ENCODE measurements at regions not wholly inside any gene's neighbourhood (a gene's known extent, or its start where the extent isn't known, plus 50 kb on each side); places are given as distances from the start of the nearest gene placed in this dataset.
"Not testable (repeated sequence)": the region's sequence is repeated elsewhere in the genome, so short reads cannot be mapped to it uniquely, and the experiment has no call there.

DNA sequence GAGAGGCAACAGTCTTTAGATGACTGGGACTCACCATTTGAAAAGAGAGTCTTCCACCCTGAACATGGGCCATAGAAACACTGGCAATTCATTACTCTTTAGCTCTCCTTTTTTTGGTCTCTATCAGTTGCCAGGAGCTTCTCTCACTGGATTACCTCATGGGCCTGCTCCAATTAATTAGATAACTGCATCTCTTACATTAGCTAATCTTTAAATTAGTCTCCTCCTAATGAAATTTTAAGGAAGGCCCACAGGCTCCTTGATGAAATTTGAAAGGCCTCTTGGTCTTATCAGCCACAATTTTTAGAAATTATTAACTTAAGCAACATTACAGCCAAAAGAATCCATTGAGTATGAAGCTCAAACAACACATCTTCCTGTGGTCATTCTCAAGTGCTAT is 184.4 kb downstream of the UNC5CL start:
- no peak for FAIRE-seq
- no peak for DNase-seq (ENCODE audit: extremely low spot score, insufficient read length, low read depth)

DNA sequence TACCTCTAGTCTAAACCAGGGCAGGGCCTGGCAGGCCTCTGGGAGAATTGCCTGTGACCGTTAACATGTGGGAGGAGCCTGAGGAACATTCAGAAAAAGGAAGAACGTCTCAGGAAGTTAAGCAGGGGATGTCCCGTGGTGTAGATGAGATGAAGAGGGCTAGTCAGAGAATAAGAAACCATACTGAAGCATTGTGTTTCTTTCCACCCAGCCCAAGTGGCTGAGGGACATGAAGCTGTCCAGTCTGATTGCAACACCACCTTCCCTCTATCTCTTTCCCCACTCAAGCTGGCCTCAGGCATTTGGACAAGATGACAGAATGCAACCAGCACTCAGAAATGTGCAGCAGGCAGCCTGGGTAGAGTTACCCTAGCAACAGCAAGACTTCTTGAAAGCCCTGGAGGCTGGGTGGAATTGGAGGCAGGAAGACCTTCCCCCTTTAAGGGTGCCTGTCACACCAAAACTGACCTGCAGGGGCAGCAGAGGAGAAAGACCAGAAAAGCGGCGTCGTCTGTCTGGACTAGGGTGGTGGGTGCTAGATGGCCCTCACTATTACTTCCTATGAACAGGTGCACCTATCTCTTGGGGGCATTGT is 186.1 kb downstream of the UNC5CL start:
- DNase-seq (ENCODE audit: extremely low spot score, insufficient read length, low read depth) (no peak), FAIRE-seq (no peak)

DNA sequence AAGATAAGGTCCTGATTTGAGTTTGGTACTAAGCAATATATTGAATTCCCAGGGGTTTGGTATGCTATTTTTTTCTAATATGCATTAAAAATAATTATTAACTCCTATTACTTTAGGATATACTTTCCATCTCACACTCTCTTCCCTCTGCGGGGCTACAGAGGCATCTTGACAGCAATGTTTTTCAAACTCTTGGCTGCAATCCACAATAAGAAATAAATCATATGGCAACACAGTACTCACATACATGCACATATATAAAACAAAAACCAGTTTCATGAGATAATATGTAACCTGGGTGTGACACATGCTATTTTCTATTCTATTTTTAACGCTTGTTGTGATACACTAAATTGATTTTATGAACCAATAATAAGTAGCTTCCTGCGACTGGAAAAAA is 189.5 kb downstream of the UNC5CL start:
- FAIRE-seq = no peak
- no peak for DNase-seq (ENCODE audit: extremely low spot score, insufficient read length, low read depth)

DNA sequence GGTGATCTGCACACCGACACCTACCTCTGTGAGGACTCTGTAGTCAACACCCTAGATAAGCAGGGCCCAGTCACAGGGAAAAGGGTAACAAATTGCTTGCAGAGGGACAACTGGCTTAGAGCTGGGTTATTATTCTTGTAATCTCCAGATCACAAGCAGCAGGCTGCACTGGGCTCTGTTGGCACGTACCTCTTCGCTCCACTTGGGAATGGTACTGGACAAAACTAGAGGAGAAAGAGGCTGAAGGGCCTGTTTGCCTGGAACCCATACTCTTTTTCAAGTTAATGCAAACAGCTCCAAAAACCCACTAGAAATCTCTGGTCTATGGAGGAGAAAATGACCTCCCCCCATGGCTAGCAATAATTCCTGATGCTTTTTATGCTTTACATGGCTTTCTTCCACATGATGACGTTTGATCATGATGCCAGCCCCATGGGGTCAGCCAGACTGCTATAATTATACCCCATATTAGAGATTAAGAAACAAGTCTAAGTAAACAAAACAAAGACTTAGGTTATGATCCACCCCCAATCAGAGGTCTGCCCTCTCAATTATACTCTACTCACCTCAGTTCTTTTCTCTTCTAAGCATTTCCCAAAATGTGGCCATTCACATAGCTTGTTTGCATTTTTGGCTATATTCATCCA is 190.0 kb downstream of the UNC5CL start:
- FAIRE-seq (no peak), DNase-seq (ENCODE audit: extremely low spot score, insufficient read length, low read depth) (no peak)

DNA sequence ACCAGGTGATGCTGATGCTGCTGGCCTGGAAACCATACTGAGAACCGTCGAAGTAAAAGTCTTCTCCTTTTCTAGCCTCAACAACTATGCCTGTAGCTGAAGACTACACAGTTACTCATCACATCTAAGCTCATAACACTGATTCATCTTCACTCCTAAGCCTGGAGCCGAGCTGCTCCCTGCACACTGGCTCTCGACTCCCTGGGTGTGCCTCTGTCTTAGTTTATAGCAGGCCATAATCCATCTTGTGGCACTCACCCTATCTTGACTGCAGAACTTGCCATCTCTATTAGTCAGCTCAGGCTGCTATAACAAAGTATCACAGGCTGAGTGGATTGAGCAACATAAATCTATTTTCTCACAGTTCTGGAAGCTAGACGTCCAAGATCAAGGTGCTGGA is 191.0 kb downstream of the UNC5CL start:
- FAIRE-seq = no peak
- no peak for DNase-seq (ENCODE audit: extremely low spot score, insufficient read length, low read depth)

DNA sequence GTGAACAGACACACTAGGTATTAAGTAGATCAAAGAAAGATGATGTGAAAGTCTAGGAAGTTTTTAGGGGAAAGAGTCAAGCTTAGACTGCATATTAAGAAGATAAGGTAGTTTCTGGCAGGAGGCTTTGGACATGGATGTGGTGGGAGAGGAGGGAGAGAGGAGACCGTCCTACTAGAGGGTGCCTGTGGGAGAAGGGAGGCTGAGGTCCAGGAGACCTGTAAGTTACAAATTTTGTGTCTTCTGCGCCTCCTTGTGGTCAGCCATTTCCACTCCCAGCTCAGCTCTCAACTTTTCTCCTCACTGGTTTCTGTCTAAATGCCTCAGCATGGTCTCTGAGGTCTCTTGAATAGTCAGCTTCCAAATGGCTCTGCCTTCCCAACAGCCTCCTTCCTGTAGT is 193.5 kb downstream of the UNC5CL start:
- no peak for DNase-seq (ENCODE audit: extremely low spot score, insufficient read length, low read depth)
- FAIRE-seq = peak; percentile 74

DNA sequence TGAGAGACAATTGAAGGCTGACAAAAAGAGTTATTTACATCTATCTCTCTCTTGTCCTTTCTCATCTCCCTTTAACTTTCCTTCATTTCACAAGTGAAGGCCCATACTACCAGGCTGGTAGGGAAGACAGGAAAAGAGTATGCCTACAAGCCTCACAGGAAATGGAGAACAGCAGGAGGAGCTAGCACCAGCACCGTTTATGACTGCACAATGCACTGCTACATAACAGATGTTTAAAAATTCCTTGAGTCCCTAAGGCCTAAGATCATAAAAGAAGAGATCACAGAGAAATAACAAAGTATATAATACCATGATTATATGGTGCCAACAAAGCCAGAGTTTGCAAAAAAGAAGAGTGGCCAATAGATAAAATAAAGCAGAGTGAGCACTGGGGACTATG is 194.8 kb downstream of the UNC5CL start:
- FAIRE-seq = no peak
- no peak for DNase-seq (ENCODE audit: extremely low spot score, insufficient read length, low read depth)

DNA sequence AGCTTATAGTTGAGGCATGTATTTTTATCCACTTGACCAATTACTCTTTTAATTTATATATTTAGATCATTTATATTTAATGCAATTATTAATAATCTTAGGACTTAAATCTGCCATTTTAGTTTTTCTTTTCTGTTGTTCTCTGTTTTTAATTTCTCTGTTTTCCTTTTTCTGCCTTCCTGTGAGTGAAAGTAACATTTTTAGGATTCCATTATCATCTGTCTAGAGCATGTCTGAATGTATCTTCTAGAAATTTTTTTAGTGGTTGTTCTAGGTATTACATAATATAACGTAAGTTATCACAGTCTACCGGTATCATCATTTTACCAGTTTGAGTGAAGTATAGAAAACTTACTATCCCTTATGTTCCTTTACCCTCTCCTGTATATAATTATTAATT is 197.3 kb downstream of the UNC5CL start:
- DNase-seq (ENCODE audit: extremely low spot score, insufficient read length, low read depth) (no peak), FAIRE-seq (no peak)

DNA sequence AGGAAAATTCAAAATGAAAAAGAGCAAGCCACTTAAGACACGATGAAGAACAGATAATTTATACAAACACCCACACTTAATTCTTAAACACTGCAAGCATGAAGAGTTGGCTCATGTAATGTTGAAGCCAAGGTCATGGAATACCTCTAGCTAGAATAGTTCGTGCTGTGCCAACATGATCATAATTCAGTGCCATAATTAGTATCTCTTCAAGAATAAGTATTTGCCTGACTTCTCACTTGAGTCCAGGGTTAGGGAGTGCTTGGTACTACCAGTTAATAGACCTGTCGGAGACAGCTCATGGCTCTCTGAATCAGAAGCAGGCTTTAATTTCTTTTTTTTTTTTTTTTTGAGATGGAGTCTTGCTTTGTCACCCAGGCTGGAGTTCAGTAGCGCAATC is 206.3 kb downstream of the UNC5CL start:
- DNase-seq (ENCODE audit: extremely low spot score, insufficient read length, low read depth) = no peak
- FAIRE-seq = no peak

DNA sequence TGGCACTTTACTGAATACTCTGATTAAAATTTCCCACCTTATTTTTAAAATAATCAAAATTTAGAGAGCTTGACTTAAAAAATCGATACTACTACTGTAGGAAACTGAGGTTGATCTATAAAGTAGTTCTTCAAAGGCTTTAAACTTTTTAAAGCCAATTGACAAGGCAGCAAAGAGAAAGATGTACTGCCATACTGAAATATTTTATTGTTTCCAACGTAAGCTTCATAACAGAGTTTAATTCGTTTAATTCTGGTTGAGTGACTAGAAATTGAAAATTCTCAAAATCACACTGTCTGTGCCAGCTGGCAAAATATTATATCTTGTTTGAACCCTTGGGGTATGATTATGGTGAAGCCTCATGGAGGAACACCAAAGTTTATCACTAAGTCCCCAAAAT is 207.6 kb downstream of the UNC5CL start:
- FAIRE-seq = no peak
- DNase-seq (ENCODE audit: extremely low spot score, insufficient read length, low read depth) = no peak

DNA sequence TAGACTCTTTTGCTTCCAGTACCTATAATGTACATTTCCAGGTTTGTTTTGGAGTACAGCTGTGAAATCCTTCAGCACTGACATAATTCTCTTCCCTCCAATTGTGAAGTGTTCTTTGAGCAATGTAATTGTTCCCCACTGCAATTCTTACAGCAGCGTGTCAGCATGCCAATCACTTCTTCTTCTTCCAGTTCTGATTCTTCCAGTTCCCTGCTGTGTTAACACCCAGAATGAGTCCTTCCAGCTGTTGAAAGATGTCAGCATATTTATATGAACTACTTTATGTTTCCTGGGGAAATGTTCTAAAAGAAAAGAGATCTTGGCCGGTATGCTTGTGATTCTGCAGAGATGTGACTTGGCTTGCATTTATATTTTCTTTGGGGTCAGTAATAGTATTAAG is 213.9 kb downstream of the UNC5CL start:
- no peak for DNase-seq (ENCODE audit: extremely low spot score, insufficient read length, low read depth)
- FAIRE-seq = no peak

DNA sequence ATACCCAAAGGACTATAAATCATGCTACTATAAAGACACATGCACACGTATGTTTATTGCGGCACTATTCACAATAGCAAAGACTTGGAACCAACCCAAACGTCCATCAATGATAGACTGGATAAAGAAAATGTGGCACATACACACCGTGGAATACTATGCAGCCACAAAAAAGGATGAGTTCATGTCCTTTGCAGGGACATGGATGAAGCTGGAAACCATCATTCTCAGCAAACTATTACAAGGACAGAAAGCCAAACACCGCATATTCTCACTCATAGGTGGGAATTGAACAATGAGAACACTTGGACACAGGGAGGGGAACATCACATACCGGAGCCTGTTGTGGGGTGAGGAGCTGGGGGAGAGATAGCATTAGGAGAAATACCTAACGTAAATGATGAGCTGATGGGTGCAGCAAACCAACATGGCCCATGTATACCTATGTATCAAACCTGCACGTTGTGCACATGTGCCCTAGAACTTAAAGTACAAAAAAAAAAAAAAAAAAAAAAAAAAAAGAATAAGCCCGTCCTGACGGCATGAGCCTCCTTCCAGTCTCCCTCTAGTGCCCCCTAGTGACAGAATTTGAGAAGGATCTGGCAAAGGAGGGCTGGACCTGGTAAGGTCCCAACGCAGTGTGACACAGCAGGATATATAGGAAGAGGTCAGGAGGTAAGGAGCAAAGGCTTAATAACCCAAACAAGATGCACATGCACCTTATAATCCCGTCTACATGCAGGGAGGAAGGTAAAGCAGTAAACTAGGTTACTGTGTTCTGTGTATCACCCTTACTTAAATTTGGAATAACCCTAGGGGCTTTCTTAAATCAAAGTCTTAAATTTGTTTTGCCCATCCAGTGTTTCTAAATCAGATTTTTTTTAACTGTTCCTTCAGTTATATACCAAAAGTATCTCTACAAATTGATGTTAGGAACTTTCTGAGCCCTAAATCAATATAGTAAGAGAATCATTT is 214.8 kb downstream of the UNC5CL start:
- not testable (repeated sequence) for FAIRE-seq; DNase-seq (ENCODE audit: extremely low spot score, insufficient read length, low read depth)

DNA sequence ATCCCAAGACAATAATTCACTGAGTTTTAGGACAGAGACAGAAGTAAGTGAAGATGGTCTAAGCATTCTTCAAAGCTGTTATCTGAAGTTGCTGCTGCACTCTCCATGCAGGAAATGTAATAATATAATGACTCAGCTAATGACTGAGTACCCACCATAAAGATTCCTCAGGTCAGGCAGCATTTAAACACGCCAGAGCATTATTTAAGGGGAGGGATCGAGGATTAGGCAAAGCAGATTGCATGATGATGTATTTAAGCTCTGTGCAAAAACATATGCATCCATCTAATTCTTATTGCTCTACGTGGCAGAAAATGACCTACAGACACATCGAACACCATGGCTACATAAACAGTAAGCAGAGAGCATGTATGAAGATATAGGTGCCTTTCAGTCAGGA is 216.4 kb downstream of the UNC5CL start:
- no peak for FAIRE-seq

DNA sequence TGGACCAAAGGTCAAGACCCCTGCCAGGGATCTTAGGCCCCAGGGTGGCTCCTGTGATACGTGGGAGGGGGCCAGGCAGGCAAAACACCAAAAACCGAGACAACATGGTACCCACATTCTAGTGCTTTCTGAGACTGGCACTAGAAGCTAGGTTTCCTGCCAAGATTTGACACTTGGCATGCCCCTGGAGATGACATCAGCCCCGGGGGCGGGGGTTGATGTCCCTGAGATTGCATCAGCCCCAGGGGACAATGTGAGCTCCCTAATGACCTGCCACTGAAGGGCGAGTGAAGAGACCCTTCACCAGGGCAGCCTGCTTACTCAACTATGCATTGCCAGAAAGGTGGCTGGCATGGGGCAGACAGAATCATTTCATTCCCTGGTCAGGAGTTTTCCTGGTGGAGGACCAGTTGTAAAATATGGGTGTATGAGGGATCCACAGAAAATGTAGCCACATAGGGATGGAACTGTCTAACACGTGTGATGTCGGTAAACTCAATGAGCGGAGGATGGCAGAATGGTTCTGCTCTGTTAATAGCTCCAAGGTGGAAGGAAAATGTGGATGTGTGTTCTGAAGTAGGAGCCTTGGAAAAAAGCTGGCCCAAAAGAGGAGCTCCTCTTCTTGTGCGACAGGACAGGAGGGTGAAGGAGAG is 219.7 kb downstream of the UNC5CL start:
- DNase-seq (ENCODE audit: extremely low spot score, insufficient read length, low read depth) (no peak), FAIRE-seq (no peak)

More for the DNA sequence above, 216.4 kb downstream of the UNC5CL start:
- no peak for DNase-seq (ENCODE audit: extremely low spot score, insufficient read length, low read depth)

DNA sequence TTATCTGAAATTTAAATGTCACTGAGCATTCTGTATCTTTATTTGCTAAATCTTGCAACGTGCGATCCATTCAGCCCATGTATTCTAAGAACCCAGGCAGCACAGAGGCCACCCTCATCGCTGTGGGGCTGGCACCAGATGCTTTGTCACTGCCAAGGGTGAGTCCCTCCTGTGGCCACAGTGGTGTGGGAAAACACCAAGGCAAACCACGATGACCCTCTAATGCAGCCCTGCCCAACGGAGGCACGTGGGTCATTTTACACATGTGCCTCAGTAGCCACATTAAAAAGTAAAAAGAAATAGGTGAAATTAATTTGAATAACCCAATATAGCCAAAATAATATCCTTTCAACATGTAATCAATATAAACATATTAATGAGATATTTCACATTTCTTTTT is 221.7 kb downstream of the UNC5CL start:
- DNase-seq (ENCODE audit: extremely low spot score, insufficient read length, low read depth) (no peak), FAIRE-seq (no peak)

DNA sequence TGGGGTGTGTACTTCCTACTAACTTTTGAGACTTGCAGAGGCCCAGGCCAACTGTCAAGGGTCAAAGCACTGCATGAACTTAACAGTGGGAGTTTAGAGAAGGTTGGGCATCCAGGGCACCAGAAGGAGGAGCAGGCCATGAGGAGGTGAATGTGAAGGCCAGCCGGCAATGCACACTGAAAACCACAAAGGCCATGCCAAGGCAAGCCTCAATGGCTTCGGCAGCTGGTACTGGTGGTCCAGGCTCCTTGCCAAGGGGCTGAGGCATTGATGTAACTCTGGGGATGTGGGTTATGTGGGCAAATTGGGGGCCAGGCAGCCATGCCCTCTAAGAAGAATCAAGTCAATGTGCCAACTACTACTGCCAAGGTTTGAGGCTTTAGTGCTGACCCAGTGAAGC is 222.4 kb downstream of the UNC5CL start:
- DNase-seq (ENCODE audit: extremely low spot score, insufficient read length, low read depth) (no peak), FAIRE-seq (no peak)

DNA sequence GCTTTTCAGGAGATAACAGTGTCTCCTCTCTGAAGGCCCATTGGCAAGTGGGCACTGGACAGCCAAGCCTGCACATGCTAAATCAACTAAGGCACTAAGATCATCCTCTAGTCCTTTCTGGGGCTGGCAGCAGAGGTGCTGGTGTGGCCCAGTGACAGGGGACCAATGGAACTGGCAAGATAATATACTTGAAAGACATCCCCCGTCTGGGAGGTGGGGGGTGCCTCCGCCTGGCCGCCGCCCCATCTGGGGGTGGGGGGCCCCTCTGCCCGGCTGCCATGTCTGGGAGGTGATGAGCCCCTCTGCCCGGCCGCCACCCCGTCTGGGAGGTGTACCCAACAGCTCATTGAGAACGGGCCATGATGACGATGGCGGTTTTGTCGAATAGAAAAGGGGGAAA is 223.3 kb downstream of the UNC5CL start:
- no peak for FAIRE-seq
- DNase-seq (ENCODE audit: extremely low spot score, insufficient read length, low read depth) = no peak

DNA sequence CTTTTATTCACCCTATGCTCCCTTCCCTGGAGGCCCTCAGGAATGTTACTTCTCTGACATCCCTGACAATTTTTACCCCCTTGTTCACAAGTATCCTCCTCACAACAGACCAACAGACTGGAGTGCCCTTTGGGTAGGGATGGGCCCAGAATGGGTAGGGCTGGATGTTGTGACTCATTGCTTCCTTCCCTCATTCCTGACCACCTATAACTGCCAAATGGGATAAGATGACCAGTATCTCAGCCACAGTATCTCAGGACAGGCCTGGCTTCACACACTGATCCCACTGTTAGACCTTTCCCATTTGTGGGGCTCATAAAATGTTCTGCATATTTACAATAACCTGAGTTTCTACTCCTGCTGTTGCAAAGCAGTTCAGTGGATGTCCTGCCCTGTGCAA is 223.0 kb upstream of the LRFN2 start:
- FAIRE-seq = no peak
- DNase-seq (ENCODE audit: extremely low spot score, insufficient read length, low read depth) = no peak

DNA sequence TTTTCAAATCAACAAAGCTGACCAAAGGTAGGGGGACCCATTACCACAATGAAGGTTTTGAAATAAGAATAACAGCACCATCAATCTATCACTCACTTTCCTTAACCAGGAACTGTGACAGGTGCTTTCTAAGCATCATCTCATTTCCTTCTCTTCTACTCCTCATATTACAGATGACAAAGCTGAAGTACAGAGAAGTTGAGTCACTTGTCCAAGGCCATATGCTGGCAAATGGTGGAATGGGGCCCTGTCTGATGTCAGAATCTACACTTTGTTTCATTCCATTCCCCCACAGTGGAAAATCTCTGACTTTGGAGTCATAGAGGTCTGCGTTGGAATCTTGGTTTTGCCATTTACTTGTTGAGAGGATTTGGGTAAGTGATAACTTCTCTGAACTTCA is 222.5 kb upstream of the LRFN2 start:
- FAIRE-seq (no peak), DNase-seq (ENCODE audit: extremely low spot score, insufficient read length, low read depth) (no peak)

DNA sequence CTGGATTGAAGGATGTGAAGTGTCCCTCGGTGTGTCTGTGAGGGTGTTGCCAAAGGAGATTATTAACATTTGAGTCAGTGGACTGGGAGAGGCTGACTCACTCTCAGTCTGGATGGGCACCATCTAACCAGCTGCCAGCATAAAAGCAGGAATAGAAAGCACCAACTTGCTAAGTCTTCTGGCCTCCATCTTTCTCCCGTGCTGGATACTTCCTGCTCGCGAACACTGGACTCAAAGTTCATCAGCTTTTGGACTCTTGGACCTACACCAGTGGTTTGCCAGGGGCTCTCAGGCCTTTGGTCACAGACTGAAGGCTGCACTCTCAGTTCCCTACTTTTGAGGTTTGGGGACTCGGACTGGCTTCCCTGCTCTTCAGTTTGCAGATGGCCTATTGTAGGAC is 220.3 kb upstream of the LRFN2 start:
- FAIRE-seq (no peak), DNase-seq (ENCODE audit: extremely low spot score, insufficient read length, low read depth) (no peak)

All from GM18507 (cell line).